ENCODE measurements at regions not wholly inside any gene's neighbourhood (a gene's known extent, or its start where the extent isn't known, plus 50 kb on each side); places are given as distances from the start of the nearest gene placed in this dataset.

GRCh38 chr11:110948112-110948511, 235.9 kb upstream of the ARHGAP20 start:
- TF ChIP-seq CTCF (IDR thresholded peaks at IDR 0.05) (no peak), POLR2A (IDR thresholded peaks at IDR 0.05) (no peak), EP300 (IDR thresholded peaks at IDR 0.05) (no peak)

Measured in upper lobe of left lung (tissue), 4 donors.